ENCODE measurements at regions not wholly inside any gene's neighbourhood (a gene's known extent, or its start where the extent isn't known, plus 50 kb on each side); places are given as distances from the start of the nearest gene placed in this dataset.

GRCh38 chr1:50349242-50349565 lies 74.0 kb downstream of the DMRTA2 start:
- CTCF ChIA-PET, result interaction anchor here (0.9 to 8.3 kb wide), 13 partner anchors 8 to 1672 kb away, joined by 3 to 64 read pairs (median 6); no protein-coding TSS in a partner anchor
- no peak for TF ChIP-seq CTCF (IDR thresholded peaks at IDR 0.05; ENCODE audit: control extremely low read depth, extremely low read depth, low read depth, missing control alignments)
- POLR2A ChIA-PET, result no interaction called here
- DNase-seq (ENCODE audit: extremely low spot score), result no peak

- ChIA-PET CTCF (interaction anchor here (1.2 to 8.3 kb wide), 13 partner anchors 9 to 1671 kb away, joined by 3 to 64 read pairs (median 6); no protein-coding TSS in a partner anchor), POLR2A (no interaction called here)
- peak; percentile 76 for DNase-seq (ENCODE audit: extremely low spot score)
- TF ChIP-seq CTCF (IDR thresholded peaks at IDR 0.05; ENCODE audit: control extremely low read depth, extremely low read depth, low read depth, missing control alignments), result peak; percentile 74
Observed at GRCh38 chr1:50348449-50349241, 74.6 kb downstream of the DMRTA2 start.

- CTCF ChIA-PET, result interaction anchor here (1.2 to 8.3 kb wide), 11 partner anchors 9 to 1430 kb away, joined by 3 to 64 read pairs (median 7); no protein-coding TSS in a partner anchor
Observed at GRCh38 chr1:50347933-50348332, 75.3 kb downstream of the DMRTA2 start.

GRCh38 chr1:50346621-50347020 lies 76.6 kb downstream of the DMRTA2 start:
- ChIA-PET CTCF (interaction anchor here (0.8 to 8.3 kb wide), 5 partner anchors 10 to 58 kb away, joined by 3 to 64 read pairs (median 4); no protein-coding TSS in a partner anchor), POLR2A (no interaction called here)
- no peak for TF ChIP-seq CTCF (IDR thresholded peaks at IDR 0.05; ENCODE audit: control extremely low read depth, extremely low read depth, low read depth, missing control alignments)
- no peak for DNase-seq (ENCODE audit: extremely low spot score)

More at GRCh38 chr1:50347933-50348332, 75.3 kb downstream of the DMRTA2 start:
- TF ChIP-seq CTCF (IDR thresholded peaks at IDR 0.05; ENCODE audit: control extremely low read depth, extremely low read depth, low read depth, missing control alignments), result no peak
- POLR2A ChIA-PET, result no interaction called here
- DNase-seq (ENCODE audit: extremely low spot score), result no peak

- CTCF ChIA-PET, result interaction anchor here (2.4 to 4.0 kb wide), 2 partner anchors 10 to 11 kb away, joined by 5 to 46 read pairs; no protein-coding TSS in a partner anchor
- DNase-seq (ENCODE audit: extremely low spot score), result no peak
- POLR2A ChIA-PET, result no interaction called here
- no peak for TF ChIP-seq CTCF (IDR thresholded peaks at IDR 0.05; ENCODE audit: control extremely low read depth, extremely low read depth, low read depth, missing control alignments)
Observed at GRCh38 chr1:50343323-50343722, 79.9 kb downstream of the DMRTA2 start.

- ChIA-PET CTCF (interaction anchor here (1.3 to 4.0 kb wide), 4 partner anchors 9 to 14 kb away, joined by 3 to 46 read pairs (median 4); no protein-coding TSS in a partner anchor), POLR2A (no interaction called here)
- no peak for TF ChIP-seq CTCF (IDR thresholded peaks at IDR 0.05; ENCODE audit: control extremely low read depth, extremely low read depth, low read depth, missing control alignments)
- no peak for DNase-seq (ENCODE audit: extremely low spot score)
Observed at GRCh38 chr1:50342525-50342924, 80.7 kb downstream of the DMRTA2 start.
